Endodermal cell (in vitro differentiated cells): ENCODE measurements at regions not wholly inside any gene's neighbourhood (a gene's known extent, or its start where the extent isn't known, plus 50 kb on each side); places are given as distances from the start of the nearest gene placed in this dataset.

Source experiments
- DNase-seq: peaks from one replicate; pipeline ENCODE4 v3.0.0-alpha.2; 2017
- H3K27ac ChIP-seq: 2 replicates; pipeline ENCODE4 v1.5.1; 2013; ENCODE audit warnings: mild to moderate bottlenecking, low read depth, low read length, moderate library complexity
- H3K27me3 ChIP-seq: 2 replicates; pipeline ENCODE4 v1.6.1; 2013; ENCODE audit warnings: mild to moderate bottlenecking, low read length, moderate library complexity; ENCODE audit not compliant: insufficient read depth, control insufficient read depth, poor library complexity, severe bottlenecking
- H3K36me3 ChIP-seq: 2 replicates; pipeline ENCODE4 v1.7.0; 2013; ENCODE audit warnings: mild to moderate bottlenecking, low read length, moderate library complexity; ENCODE audit not compliant: control insufficient read depth, insufficient read depth
- H3K4me1 ChIP-seq: one replicate; pipeline ENCODE4 v1.7.0; 2013; ENCODE audit warnings: low read length; ENCODE audit not compliant: control insufficient read depth, insufficient read depth
- H3K4me3 ChIP-seq: 2 replicates; pipeline ENCODE4 v1.5.1; 2013; ENCODE audit warnings: mild to moderate bottlenecking, low read length, moderate library complexity
- H3K9ac ChIP-seq: 2 replicates; pipeline ENCODE4 v1.6.1; 2013; ENCODE audit warnings: mild to moderate bottlenecking, low read length, moderate library complexity; ENCODE audit not compliant: poor library complexity, severe bottlenecking; ENCODE audit errors: extremely low read depth
- H3K9me3 ChIP-seq: 2 replicates; pipeline ENCODE4 v1.6.1; 2013; ENCODE audit warnings: mild to moderate bottlenecking, low read length, moderate library complexity; ENCODE audit not compliant: control insufficient read depth
- H3K27ac Mint-ChIP-seq: 2 replicates; pipeline ENCODE4 v1.8.0; 2020; ENCODE audit warnings: mixed read lengths
- H3K27me3 Mint-ChIP-seq: 2 replicates; pipeline ENCODE4 v1.8.0; 2021; ENCODE audit warnings: mild to moderate bottlenecking, mixed read lengths; ENCODE audit not compliant: insufficient read depth
- H3K36me3 Mint-ChIP-seq: 2 replicates; pipeline ENCODE4 v1.8.0; 2020; ENCODE audit warnings: low read depth, mixed read lengths
- H3K4me1 Mint-ChIP-seq: 2 replicates; pipeline ENCODE4 v1.8.0; 2020; ENCODE audit warnings: mixed read lengths
- H3K4me3 Mint-ChIP-seq: 2 replicates; pipeline ENCODE4 v1.8.0; 2020; ENCODE audit warnings: mild to moderate bottlenecking, moderate library complexity, mixed read lengths
- H3K9me3 Mint-ChIP-seq: 2 replicates; pipeline ENCODE4 v1.8.0; 2020; ENCODE audit warnings: mild to moderate bottlenecking, mixed read lengths
- WGBS, 2 experiments: methylation state at CpG; one replicate each; pipeline versions ENCODE4 v1.1.5 to v1.1.7; 2013; ENCODE audit warnings: missing lambda C conversion rate in 2 of 2, mixed read lengths in 1 of 2; ENCODE audit not compliant: insufficient coverage in 1 of 2, insufficient read length in 1 of 2; 5-methylcytosine and 5-hydroxymethylcytosine counted together
- TF ChIP-seq, protein P1 (sequence below): fragments of 200-600 bp; sonication (generic); conservative IDR thresholded peaks from 2 replicates; pipeline ENCODE4 v1.5.0; 2021; ENCODE audit warnings: antibody characterized with exemption, mild to moderate bottlenecking

DNA sequence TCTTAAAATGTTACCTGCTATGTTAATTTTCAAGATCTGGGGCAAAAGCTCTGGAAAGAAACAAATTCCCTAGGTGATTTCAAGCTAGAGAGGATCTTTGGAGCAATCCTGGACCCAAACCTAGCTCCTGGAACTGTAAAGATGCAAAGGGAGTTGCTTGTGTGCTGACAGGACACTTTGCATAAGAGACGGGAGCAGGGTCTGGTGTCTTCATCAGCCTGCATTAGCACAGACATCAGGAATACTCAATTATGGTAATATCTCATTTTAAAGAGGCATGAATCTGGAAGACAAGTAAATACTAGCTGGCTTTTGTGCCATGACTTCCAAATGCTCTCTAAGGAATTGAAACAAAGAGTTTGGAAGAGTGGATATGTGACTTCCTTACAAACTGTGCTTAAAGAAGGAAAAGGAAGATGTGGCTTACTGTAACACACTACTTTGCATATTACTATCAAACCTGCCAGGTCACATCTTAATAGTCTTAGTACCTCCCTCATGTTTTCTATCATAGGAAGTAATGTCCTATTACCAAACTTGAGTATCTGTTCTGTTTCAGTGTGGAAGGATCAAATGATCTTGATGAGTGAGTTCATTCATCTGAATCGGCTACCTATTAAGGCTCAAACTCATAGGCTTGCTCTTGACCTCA, 193.4 kb downstream of the ALDH8A1 start:
- Histone ChIP-seq H3K9ac (no peak overlapping the region), H3K36me3 (no peaks in the 10 kb centered on the region), H3K27me3 (no peaks in the 10 kb centered on the region), H3K4me1 (no peaks in the 10 kb centered on the region), H3K4me3 (no peak overlapping the region), H3K27ac (no peak overlapping the region), H3K9me3 (no peaks in the 10 kb centered on the region)
- Mint-ChIP-seq H3K27me3 (no peaks in the 10 kb centered on the region), H3K4me3 (no peak overlapping the region), H3K9me3 (no peaks in the 10 kb centered on the region), H3K36me3 (no peaks in the 10 kb centered on the region), H3K27ac (no peak overlapping the region), H3K4me1 (peaks cover 12% of the 10 kb centered on the region)
- no peak for DNase-seq
- WGBS, 2 experiments: 93 to 100% methylated on average over 2 of the region's 2 CpGs
- TF ChIP-seq, protein P1, sequence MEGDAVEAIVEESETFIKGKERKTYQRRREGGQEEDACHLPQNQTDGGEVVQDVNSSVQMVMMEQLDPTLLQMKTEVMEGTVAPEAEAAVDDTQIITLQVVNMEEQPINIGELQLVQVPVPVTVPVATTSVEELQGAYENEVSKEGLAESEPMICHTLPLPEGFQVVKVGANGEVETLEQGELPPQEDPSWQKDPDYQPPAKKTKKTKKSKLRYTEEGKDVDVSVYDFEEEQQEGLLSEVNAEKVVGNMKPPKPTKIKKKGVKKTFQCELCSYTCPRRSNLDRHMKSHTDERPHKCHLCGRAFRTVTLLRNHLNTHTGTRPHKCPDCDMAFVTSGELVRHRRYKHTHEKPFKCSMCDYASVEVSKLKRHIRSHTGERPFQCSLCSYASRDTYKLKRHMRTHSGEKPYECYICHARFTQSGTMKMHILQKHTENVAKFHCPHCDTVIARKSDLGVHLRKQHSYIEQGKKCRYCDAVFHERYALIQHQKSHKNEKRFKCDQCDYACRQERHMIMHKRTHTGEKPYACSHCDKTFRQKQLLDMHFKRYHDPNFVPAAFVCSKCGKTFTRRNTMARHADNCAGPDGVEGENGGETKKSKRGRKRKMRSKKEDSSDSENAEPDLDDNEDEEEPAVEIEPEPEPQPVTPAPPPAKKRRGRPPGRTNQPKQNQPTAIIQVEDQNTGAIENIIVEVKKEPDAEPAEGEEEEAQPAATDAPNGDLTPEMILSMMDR: no peak

DNA sequence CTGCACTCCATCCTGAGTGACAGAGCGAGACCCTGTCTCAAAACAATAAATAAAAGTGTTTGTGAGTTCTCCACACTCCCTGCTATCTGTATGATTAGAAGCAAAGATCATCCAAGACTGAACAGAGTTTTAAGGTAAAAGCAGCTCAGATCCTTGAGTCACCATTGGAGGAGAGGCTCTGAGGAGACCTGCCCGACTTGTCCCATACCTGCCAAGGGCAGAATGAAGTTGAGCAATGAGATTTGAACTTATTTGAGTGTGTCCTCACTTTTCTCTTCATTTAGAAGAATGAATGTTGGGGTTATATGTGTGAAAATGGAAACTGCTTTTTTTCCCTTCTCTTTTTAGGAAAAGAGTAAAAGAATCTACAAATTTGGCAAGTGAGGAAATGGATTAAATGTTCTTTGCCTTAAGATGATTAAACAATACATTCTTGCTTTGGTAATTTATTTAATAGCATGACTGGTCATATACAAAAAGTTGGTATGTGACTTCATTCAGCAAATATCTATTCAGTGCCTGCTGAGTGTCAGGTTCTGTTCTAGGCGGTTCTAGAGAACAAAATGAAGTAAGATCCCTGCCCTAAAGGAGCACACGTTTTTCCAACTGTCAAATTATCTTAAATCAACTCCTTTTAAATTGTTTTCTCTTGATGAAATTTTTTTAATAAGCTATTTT, 195.7 kb downstream of the ALDH8A1 start:
- Mint-ChIP-seq H3K4me3 (no peak overlapping the region), H3K36me3 (no peaks in the 10 kb centered on the region), H3K9me3 (no peaks in the 10 kb centered on the region), H3K27me3 (no peaks in the 10 kb centered on the region), H3K4me1 (peaks cover 12% of the 10 kb centered on the region), H3K27ac (no peak overlapping the region)
- Histone ChIP-seq H3K4me1 (no peaks in the 10 kb centered on the region), H3K4me3 (no peak overlapping the region), H3K9ac (no peak overlapping the region), H3K27me3 (no peaks in the 10 kb centered on the region), H3K9me3 (no peaks in the 10 kb centered on the region), H3K27ac (no peak overlapping the region), H3K36me3 (no peaks in the 10 kb centered on the region)
- 80 to 86% methylated on average over 3 to 4 of the region's 4 CpGs for WGBS, 2 experiments
- TF ChIP-seq, protein P1: no peak
- no peak for DNase-seq

DNA sequence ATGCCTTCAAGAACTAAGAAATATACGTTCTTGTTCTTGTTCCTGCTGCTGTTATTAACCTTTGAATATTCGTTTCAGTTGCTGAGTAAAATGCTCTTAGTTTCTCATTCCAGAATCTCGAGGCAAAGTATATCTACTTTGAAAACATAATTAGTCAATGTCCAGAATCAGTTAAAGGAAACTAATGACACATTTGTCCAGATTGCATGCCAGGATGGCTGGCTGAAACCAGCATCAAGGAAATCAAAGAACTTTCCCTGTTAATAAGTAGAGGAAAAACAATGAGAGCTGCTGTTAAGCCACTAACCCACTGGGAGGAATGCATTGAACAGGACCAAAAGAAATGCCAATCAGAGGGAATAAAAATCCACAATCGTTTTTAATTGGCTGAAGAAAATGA, 196.9 kb downstream of the ALDH8A1 start:
- Histone ChIP-seq H3K4me3 (no peak overlapping the region), H3K27ac (no peak overlapping the region), H3K36me3 (no peaks in the 10 kb centered on the region), H3K27me3 (no peaks in the 10 kb centered on the region), H3K9ac (no peak overlapping the region), H3K9me3 (no peaks in the 10 kb centered on the region), H3K4me1 (no peaks in the 10 kb centered on the region)
- 85 to 90% methylated on average over 2 to 3 of the region's 4 CpGs for WGBS, 2 experiments
- Mint-ChIP-seq H3K4me3 (no peak overlapping the region), H3K27ac (no peak overlapping the region), H3K27me3 (no peaks in the 10 kb centered on the region), H3K9me3 (no peaks in the 10 kb centered on the region), H3K36me3 (no peaks in the 10 kb centered on the region), H3K4me1 (peaks cover 10% of the 10 kb centered on the region)
- DNase-seq: no peak
- TF ChIP-seq, protein P1: no peak
